Spleen (tissue), 7 donors: ENCODE measurements at regions not wholly inside any gene's neighbourhood (a gene's known extent, or its start where the extent isn't known, plus 50 kb on each side); places are given as distances from the start of the nearest gene placed in this dataset.

Experiments
- POLR2A ChIP-seq, 3 donors: fragments of 450-650 bp; IDR thresholded peaks; one replicate each; pipeline ENCODE4 v1.5.1; 2017; ENCODE audit warnings: antibody characterized with exemption in 3 of 3, mild to moderate bottlenecking in 1 of 3
- POLR2AphosphoS5 ChIP-seq, 3 donors: sonication (generic); formaldehyde crosslinking; IDR thresholded peaks; one replicate each; pipeline ENCODE4 v1.5.1; 2017; ENCODE audit warnings: antibody characterized with exemption in 3 of 3
- TF ChIP-seq, protein P1 (sequence below), 11 experiments: fragments of 200-600 bp in 7 of 11; fragments of 450-650 bp in 4 of 11; sonication (generic) in 4 of 11; IDR thresholded peaks in 8 of 11; conservative IDR thresholded peaks in 3 of 11; 1 replicate in 7 of 11; 2 replicates in 4 of 11; pipeline versions ENCODE4 v1.4.0 to v1.8.0; 2016 to 2021; ENCODE audit warnings: antibody characterized with exemption in 11 of 11, inconsistent platforms in 4 of 11, mild to moderate bottlenecking in 1 of 11
- donor health status: DM: no; HTN: no; CAD: no; lungs with moderate emphysema.
- donor health status: DM: no; HTN: no; CAD: no.
- donor health status: DM: no; HTN: no; CAD: no.

DNA sequence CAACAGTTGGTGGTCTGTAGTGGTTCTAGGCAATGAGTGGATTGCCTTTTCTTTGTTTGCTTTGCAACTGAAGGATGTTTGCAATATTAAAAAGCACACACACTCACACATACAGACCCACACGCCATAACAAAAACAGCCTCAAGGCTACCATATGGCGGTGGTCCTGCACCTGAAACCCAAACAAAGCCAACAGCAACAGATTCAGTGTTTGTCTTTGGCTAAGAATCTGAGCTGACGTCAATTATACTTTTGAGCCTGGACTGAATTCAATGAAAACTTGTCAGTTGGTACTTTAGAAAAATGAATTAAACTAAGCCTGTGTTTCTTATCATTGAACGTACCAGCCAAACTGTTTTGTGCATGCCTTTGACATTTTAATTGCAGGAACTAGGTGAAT is 65.0 kb upstream of the NYAP2 start:
- TF ChIP-seq POLR2A (IDR thresholded peaks at IDR 0.05) = no peak
- TF ChIP-seq, protein P1, sequence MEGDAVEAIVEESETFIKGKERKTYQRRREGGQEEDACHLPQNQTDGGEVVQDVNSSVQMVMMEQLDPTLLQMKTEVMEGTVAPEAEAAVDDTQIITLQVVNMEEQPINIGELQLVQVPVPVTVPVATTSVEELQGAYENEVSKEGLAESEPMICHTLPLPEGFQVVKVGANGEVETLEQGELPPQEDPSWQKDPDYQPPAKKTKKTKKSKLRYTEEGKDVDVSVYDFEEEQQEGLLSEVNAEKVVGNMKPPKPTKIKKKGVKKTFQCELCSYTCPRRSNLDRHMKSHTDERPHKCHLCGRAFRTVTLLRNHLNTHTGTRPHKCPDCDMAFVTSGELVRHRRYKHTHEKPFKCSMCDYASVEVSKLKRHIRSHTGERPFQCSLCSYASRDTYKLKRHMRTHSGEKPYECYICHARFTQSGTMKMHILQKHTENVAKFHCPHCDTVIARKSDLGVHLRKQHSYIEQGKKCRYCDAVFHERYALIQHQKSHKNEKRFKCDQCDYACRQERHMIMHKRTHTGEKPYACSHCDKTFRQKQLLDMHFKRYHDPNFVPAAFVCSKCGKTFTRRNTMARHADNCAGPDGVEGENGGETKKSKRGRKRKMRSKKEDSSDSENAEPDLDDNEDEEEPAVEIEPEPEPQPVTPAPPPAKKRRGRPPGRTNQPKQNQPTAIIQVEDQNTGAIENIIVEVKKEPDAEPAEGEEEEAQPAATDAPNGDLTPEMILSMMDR (IDR thresholded peaks at IDR 0.05 in 8 of 11, conservative IDR thresholded peaks at IDR 0.05 in 3 of 11) = no peak
- no peak for TF ChIP-seq POLR2AphosphoS5 (IDR thresholded peaks at IDR 0.05)
